WTC11 (cell line): ENCODE measurements at regions not wholly inside any gene's neighbourhood (a gene's known extent, or its start where the extent isn't known, plus 50 kb on each side); places are given as distances from the start of the nearest gene placed in this dataset.

ENCODE experiments used
- ATAC-seq: fragments of 200-7000 bp; cut with Tn5 transposase; 2 replicates; pipeline ENCODE4 v1.10.0; 2021; ENCODE audit warnings: mild to moderate bottlenecking, moderate library complexity
- CTCF ChIA-PET: fragments of 300-600 bp; sonication (Branson Sonifier 250); formaldehyde crosslinking; loops from one replicate; lab custom pipeline; 2021; ENCODE audit warnings: antibody characterized with exemption; lab: Charles Lee
- POLR2A ChIA-PET: fragments of 350-600 bp; sonication (Branson Sonifier 250); formaldehyde crosslinking; loops from one replicate; lab custom pipeline; 2021; ENCODE audit warnings: antibody characterized with exemption; lab: Charles Lee
- DNase-seq: peaks from one replicate; pipeline ENCODE4 v3.0.0; 2021; ENCODE audit warnings: low spot score
- H3K27ac Mint-ChIP-seq: 2 replicates; pipeline ENCODE4 v1.8.0; 2021; ENCODE audit warnings: mixed read lengths
- H3K27me3 Mint-ChIP-seq: 2 replicates; pipeline ENCODE4 v1.8.0; 2021; ENCODE audit warnings: low read depth, mild to moderate bottlenecking, moderate library complexity, mixed read lengths
- H3K36me3 Mint-ChIP-seq: 2 replicates; pipeline ENCODE4 v1.8.0; 2021; ENCODE audit warnings: mixed read lengths
- H3K4me1 Mint-ChIP-seq: 2 replicates; pipeline ENCODE4 v1.8.0; 2022; ENCODE audit warnings: mixed read lengths
- H3K4me3 Mint-ChIP-seq: 2 replicates; pipeline ENCODE4 v1.8.0; 2021; ENCODE audit warnings: mild to moderate bottlenecking, moderate library complexity, mixed read lengths
- H3K9me3 Mint-ChIP-seq: 2 replicates; pipeline ENCODE4 v1.8.0; 2021; ENCODE audit warnings: mixed read lengths
- ARID4B ChIP-seq: sonication (generic); formaldehyde crosslinking; IDR thresholded peaks from 2 replicates; pipeline ENCODE4 v1.8.0; 2023; ENCODE audit warnings: missing genetic modification reagents, mild to moderate bottlenecking, borderline replicate concordance
- CDX4 ChIP-seq: fragments of 250-450 bp; sonication (Bioruptor Pico); IDR thresholded peaks from 2 replicates; pipeline ENCODE4 v1.9.0; 2021; ENCODE audit warnings: moderate library complexity, mild to moderate bottlenecking, inconsistent platforms, borderline replicate concordance
- E2F4 ChIP-seq: sonication (generic); formaldehyde crosslinking; IDR thresholded peaks from 2 replicates; pipeline ENCODE4 v1.8.1; 2022; ENCODE audit warnings: low read depth, mild to moderate bottlenecking, moderate library complexity, missing genetic modification reagents, borderline replicate concordance
- FOXJ3 ChIP-seq: sonication (generic); formaldehyde crosslinking; IDR thresholded peaks from 2 replicates; pipeline ENCODE4 v1.9.0; 2021; ENCODE audit warnings: missing genetic modification reagents, mild to moderate bottlenecking, borderline replicate concordance
- FOXK1 ChIP-seq: sonication (generic); formaldehyde crosslinking; IDR thresholded peaks from 2 replicates; pipeline ENCODE4 v1.8.0; 2022; ENCODE audit warnings: mild to moderate bottlenecking, moderate library complexity, missing genetic modification reagents
- GABPB1 ChIP-seq: sonication (generic); formaldehyde crosslinking; IDR thresholded peaks from 2 replicates; pipeline ENCODE4 v1.8.1; 2023; ENCODE audit warnings: mild to moderate bottlenecking, missing genetic modification reagents
- MXD4 ChIP-seq: fragments of 250-450 bp; sonication (Bioruptor Pico); IDR thresholded peaks from 2 replicates; pipeline ENCODE4 v1.8.0; 2021; ENCODE audit warnings: mild to moderate bottlenecking, moderate library complexity, borderline replicate concordance
- MYBL2 ChIP-seq: sonication (generic); formaldehyde crosslinking; IDR thresholded peaks from 2 replicates; pipeline ENCODE4 v1.8.1; 2023; ENCODE audit warnings: mild to moderate bottlenecking, moderate library complexity, missing genetic modification reagents
- PREB ChIP-seq: sonication (generic); formaldehyde crosslinking; IDR thresholded peaks from 2 replicates; pipeline ENCODE4 v1.8.1; 2022; ENCODE audit warnings: mild to moderate bottlenecking, missing genetic modification reagents, moderate library complexity, borderline replicate concordance
- RELA ChIP-seq: sonication (generic); formaldehyde crosslinking; IDR thresholded peaks from 2 replicates; pipeline ENCODE4 v1.8.1; 2022; ENCODE audit warnings: missing genetic modification reagents, mild to moderate bottlenecking, borderline replicate concordance
- RORB ChIP-seq: fragments of 250-450 bp; sonication (Bioruptor Pico); IDR thresholded peaks from 2 replicates; pipeline ENCODE4 v1.9.0; 2021; ENCODE audit warnings: mild to moderate bottlenecking
- SP1 ChIP-seq: sonication (generic); formaldehyde crosslinking; conservative IDR thresholded peaks from 2 replicates; pipeline ENCODE4 v1.8.1; 2022; ENCODE audit warnings: missing genetic modification reagents
- STAT6 ChIP-seq: sonication (generic); formaldehyde crosslinking; conservative IDR thresholded peaks from 2 replicates; pipeline ENCODE4 v1.8.1; 2023; ENCODE audit warnings: mild to moderate bottlenecking, low read depth, missing genetic modification reagents, moderate library complexity
- TF ChIP-seq, protein P1 (sequence below): fragments of 200-600 bp; IDR thresholded peaks from 2 replicates; pipeline ENCODE4 v1.8.0; 2022; ENCODE audit warnings: antibody characterized with exemption

DNA sequence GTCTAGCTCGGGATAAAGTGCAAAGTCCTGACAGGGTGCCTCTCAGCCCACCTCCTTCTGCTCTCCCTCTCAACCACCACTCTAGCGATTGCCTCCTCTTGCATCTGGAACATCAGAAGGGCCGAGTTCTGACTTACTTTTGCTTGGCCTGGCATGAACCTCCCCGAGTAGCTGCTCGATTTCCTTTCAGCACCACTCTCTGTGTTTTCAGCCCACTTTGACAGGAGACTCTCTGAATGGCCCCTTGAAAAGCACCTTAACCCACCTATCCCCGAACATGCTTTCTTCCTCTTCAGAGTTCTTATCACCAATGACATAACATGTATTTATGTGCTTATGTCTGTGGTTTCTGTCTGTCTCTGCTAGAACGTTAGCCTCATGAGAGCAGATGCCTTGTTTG, 225.8 kb upstream of the RUNX1 start:
- Mint-ChIP-seq H3K4me1 (peaks cover 14% of the 10 kb centered on the region), H3K27me3 (no peaks in the 10 kb centered on the region), H3K4me3 (no peak overlapping the region), H3K9me3 (peaks cover 15% of the 10 kb centered on the region), H3K27ac (no peak overlapping the region), H3K36me3 (peaks cover 6% of the 10 kb centered on the region; the same call in 1 of the 2 replicates)
- no peak for DNase-seq
- no peak for TF ChIP-seq FOXK1 (CRISPR knock-in tag)
- no peak for TF ChIP-seq STAT6 (CRISPR knock-in tag)
- TF ChIP-seq RORB (CRISPR knock-in tag), result no peak
- TF ChIP-seq RELA (CRISPR knock-in tag), result no peak
- TF ChIP-seq GABPB1 (CRISPR knock-in tag), result no peak
- TF ChIP-seq, protein P1, sequence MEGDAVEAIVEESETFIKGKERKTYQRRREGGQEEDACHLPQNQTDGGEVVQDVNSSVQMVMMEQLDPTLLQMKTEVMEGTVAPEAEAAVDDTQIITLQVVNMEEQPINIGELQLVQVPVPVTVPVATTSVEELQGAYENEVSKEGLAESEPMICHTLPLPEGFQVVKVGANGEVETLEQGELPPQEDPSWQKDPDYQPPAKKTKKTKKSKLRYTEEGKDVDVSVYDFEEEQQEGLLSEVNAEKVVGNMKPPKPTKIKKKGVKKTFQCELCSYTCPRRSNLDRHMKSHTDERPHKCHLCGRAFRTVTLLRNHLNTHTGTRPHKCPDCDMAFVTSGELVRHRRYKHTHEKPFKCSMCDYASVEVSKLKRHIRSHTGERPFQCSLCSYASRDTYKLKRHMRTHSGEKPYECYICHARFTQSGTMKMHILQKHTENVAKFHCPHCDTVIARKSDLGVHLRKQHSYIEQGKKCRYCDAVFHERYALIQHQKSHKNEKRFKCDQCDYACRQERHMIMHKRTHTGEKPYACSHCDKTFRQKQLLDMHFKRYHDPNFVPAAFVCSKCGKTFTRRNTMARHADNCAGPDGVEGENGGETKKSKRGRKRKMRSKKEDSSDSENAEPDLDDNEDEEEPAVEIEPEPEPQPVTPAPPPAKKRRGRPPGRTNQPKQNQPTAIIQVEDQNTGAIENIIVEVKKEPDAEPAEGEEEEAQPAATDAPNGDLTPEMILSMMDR, result no peak
- TF ChIP-seq SP1, result no peak
- TF ChIP-seq MXD4 (CRISPR knock-in tag), result no peak
- TF ChIP-seq E2F4, result no peak
- no peak for TF ChIP-seq CDX4
- TF ChIP-seq MYBL2, result no peak
- no peak for TF ChIP-seq ARID4B (CRISPR knock-in tag)
- no peak for TF ChIP-seq FOXJ3
- no peak for TF ChIP-seq PREB (CRISPR knock-in tag)
- ATAC-seq, result no peak
- ChIA-PET CTCF (no interaction called here), POLR2A (interaction anchor here (0.7 kb wide), 1 partner anchor 434 kb away, joined by 3 read pairs; no protein-coding TSS in a partner anchor)
